SKM-1 (cell line): ENCODE measurements at regions not wholly inside any gene's neighbourhood (a gene's known extent, or its start where the extent isn't known, plus 50 kb on each side); places are given as distances from the start of the nearest gene placed in this dataset.
"Not testable (repeated sequence)": the region's sequence is repeated elsewhere in the genome, so short reads cannot be mapped to it uniquely, and the experiment has no call there.

Experiments
- DNase-seq: peaks from one replicate; lab custom pipeline; 2025; ENCODE audit not compliant: unreplicated experiment; lab: John Stamatoyannopoulos, UW

GRCh38 chr5:92271750-92272149 lies 888.6 kb upstream of the ARRDC3 start:
- DNase-seq: not testable (repeated sequence)

DNA sequence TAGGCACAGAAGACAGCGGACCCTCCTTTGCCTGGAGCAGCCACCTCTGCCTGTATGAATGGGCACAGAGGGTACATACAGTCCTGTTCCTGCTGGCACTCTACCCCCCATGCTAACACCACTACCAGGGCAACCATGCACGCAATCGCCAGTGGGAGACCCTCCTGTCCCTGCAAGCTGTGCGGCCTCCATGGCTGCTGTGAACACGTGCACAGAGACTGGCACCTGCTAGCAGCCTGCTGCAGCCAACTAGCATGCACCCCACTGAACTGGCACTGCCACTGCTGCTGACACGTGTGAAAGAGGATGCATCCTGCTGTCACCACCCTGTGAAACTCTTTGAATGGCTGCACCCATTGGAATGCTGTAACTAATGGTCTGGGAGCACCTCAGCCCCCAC lies 885.2 kb upstream of the ARRDC3 start:
- DNase-seq: no peak

GRCh38 chr5:92267830-92268229 lies 884.7 kb upstream of the ARRDC3 start:
- DNase-seq: no peak

DNA sequence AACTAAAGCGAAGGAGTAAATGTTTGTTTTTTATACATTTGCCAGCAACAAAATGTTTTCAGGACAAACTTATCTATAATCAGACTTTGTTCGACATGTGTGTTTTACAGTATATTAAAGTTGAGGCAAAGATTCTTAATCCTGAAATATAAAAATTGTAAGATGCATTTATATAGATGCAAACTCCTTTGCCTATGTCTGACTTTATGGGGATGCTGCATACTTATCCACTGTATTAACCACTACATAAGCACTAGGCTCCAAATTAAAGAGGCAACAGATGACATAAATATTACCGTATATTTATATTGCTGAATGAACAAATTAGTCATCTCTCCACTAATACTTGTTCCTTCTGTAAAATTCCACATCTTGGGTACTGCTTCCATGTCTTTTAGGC lies 882.7 kb upstream of the ARRDC3 start:
- DNase-seq: no peak

- not testable (repeated sequence) for DNase-seq
These were observed 872.5 kb upstream of the ARRDC3 start for GRCh38 chr5:92255605-92256004.

GRCh38 chr5:92248518-92248917 lies 865.4 kb upstream of the ARRDC3 start:
- DNase-seq: no peak

DNA sequence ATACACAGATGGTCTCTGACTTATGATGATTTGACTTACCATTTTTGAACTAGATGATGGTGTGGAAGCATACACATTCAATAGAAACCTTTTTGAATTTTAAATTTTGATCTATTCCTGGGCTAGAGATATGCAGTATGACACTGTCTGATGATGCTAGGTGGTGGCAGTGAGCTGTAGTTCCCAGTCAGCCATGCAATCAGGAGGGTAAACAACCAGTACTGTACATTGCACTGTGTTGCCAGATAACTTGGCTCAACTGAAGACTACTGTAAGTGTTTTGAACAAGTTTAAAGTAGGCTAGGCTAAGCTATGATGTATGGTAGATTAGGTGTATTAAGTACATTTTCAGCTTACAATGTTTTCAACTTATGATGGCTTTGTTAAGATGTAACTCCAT lies 859.1 kb upstream of the ARRDC3 start:
- DNase-seq: no peak

DNA sequence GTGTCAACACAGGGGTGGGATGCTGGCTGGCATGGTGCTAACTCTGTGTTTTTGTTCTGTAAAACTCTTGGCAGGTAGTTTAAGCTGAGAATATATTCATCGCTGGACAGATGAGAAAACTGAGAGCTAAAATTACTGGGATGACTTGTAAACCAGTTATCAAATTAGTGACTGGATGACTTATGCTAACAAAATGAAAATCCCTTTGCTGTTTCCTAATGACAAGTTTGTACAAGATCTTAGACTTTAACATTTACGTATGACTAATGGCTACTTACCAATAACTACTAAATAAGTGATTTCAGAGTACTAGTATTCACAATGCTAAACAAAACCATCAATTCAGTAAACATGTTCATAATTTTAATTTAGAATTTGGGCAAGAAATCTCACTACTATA lies 854.8 kb upstream of the ARRDC3 start:
- no peak for DNase-seq

DNA sequence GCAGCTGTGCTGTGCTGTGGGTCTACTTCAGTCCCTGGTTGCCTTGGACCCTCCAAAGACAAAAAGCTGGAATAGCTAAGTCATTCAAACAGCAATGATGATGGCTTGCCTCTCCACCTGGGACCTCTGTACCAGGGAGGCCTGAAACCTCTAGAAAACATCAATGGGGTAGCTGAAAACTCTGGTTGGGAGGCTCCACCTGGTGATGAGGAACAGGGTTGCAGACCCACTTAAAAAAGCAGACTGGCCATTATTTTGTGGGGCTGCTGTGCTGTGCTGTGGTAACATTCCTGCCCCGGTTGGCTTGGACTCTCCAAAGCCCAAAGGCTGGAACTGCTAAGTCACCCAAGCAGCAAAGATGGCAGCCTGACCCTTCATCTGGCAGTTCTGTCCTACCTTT lies 839.3 kb upstream of the ARRDC3 start:
- DNase-seq: no peak

GRCh38 chr5:92216852-92217251 lies 833.7 kb upstream of the ARRDC3 start:
- not testable (repeated sequence) for DNase-seq

DNA sequence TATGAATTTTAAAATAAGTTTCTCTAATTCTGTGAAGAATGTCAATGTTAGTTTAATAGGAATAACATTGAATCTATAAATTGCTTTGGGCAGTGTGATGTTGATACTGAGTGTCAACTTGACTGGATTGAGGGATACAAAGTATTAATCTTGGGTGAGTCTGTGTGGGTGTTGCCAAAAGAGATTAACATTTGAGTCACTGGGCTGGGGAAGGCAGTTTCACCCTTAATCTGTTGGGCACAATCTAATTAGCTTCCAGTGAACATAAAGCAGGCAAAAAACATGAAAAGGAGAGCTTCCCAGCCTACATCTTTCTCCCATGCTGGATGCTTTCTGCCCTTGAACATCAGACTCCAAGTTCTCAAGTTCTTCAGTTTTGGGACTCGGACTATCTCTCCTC lies 832.0 kb upstream of the ARRDC3 start:
- no peak for DNase-seq

GRCh38 chr5:92208265-92208664 lies 825.1 kb upstream of the ARRDC3 start:
- no peak for DNase-seq

DNA sequence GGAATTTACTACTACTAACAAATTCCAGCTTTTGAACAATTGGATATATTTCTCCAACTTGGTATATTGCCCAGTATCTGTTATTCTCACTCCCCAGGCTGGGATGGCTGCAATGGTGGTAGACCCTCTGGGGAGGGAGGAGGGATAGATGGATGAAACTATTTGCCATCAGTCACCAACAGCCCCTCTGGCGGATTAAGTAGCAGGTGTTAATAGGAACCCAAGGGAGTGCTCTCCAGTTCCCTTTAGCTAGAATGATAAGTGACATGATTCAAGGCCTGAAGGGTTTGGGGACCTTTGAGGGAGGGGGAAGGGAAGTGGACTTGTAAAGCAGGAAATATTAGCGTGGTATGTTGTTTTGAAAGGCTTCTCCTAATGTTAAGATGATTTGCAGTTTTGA lies 824.0 kb upstream of the ARRDC3 start:
- DNase-seq: no peak

DNA sequence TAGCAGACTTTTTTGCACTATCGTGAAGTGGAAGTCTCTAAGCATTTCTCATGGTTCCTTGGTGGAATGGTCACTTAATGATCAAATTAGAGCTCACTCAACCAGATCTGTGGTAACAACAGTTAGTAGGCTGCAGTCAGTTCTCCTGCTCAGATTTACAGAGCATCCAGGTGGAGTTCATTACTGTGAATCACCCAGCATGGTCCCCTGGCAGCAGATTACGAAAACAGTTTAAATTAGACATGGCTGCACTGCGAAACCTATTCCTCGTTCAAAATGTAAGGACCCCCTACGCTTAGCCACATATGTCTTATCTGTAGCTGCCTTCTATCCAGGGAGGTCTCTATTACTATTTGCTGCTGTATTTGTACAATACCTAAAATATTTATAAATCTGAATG lies 823.6 kb upstream of the ARRDC3 start:
- no peak for DNase-seq

- DNase-seq: not testable (repeated sequence)
These were observed 815.9 kb upstream of the ARRDC3 start for GRCh38 chr5:92199035-92199434.

DNA sequence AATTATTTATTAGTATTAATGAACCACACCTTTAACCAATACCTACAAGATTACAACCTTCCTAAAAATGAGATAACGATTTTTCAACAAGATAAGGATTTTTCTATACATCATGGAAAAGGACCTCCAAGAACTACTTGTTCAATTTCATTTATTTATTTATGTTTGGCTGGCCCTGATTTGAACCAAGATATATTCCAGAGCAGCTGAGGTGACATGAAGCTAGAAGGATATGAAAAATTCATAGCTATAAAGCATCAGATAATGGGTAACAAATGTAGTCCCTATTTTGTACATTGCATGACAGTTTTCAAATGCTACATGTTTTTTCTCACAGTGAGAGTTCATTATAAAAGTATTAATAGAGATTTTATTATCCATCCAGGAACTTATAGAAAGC lies 798.5 kb upstream of the ARRDC3 start:
- DNase-seq: no peak

- no peak for DNase-seq
These were observed 797.3 kb upstream of the ARRDC3 start for GRCh38 chr5:92180391-92180790.

GRCh38 chr5:92179651-92180050 lies 796.5 kb upstream of the ARRDC3 start:
- DNase-seq: no peak

DNA sequence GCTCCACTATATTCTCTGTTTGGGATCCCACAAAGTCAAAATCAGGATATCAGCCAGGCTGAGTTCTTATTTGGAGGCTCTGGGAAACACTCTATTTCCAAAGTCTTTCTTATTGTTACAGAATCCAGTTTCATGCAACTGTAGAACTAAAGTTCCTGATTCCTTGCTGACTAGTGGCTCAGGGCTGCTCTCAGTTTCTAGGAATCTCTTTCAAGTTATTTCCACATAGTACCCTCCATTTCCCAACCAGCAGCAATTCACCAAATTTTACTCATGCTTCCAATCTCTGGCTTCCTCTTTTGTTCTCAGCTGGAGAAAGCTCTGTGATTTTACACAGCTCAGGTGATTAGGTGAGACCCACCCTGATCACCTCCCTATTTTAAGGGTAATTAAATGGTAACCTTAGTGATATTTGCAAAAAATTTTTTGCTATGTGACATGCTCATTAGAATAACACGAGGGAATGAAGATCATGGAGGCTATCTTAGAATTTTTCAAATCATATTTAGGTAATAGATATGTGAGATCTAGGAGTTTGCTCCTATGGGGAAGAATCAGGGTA lies 794.9 kb upstream of the ARRDC3 start:
- DNase-seq: no peak

DNA sequence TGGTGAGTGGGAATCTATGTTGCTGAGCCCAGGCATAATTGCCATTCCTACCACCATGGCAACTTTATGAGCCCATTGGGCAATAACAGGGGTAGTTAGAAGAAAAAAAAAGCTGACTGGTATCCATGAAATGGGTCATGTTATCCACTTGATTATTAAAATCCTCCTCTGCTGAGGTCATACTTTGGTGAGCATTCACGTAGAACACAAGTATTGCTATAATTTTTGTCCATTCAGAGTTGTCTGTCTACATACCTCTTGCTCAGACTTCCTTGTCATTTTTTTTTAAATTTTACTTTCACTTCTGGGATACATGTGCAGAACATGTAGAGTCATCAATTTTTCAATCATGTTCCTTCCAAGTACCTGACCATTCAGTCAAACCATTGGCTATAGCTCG lies 780.8 kb upstream of the ARRDC3 start:
- DNase-seq: no peak

DNA sequence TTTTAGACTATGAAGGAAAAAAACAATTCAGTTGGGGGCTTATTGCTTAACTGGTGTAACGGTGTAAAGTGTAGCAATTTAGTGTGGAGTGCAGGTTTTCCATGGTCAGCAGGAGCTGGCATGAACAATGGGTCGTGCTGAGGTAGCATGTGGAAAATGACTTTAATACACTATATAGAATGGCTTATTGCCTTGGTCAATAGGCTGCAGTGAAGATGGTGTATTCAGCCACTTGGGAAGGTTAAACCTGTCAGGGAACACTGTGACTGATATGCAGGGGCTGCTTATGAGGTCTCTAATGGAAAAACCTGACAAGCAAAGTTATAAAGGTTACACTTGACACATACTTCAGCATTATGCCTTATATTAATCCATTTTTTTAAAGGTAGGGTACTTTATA lies 764.7 kb upstream of the ARRDC3 start:
- DNase-seq: no peak

GRCh38 chr5:92147266-92147665 lies 764.1 kb upstream of the ARRDC3 start:
- no peak for DNase-seq

DNA sequence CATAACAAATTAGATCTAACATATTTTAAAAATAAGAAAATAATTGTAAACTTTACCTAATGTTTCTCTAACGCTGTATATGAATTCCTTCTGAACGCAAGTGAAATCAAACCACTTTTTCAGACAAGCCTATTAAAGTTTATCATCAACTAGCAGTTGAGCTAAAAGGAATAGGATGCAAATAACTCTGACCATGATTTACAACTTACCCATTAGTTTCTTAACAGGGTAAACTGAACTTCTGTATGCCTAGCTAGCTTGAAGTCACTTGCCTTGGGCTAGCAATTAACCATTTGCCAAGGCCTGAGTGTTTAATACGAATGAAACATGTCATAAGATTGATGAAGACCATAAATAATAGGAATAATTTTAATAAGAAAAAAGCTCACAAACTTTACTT lies 762.7 kb upstream of the ARRDC3 start:
- no peak for DNase-seq

GRCh38 chr5:92144824-92145223 lies 761.7 kb upstream of the ARRDC3 start:
- no peak for DNase-seq
